ENCODE measurements at regions not wholly inside any gene's neighbourhood (a gene's known extent, or its start where the extent isn't known, plus 50 kb on each side); places are given as distances from the start of the nearest gene placed in this dataset.

DNA sequence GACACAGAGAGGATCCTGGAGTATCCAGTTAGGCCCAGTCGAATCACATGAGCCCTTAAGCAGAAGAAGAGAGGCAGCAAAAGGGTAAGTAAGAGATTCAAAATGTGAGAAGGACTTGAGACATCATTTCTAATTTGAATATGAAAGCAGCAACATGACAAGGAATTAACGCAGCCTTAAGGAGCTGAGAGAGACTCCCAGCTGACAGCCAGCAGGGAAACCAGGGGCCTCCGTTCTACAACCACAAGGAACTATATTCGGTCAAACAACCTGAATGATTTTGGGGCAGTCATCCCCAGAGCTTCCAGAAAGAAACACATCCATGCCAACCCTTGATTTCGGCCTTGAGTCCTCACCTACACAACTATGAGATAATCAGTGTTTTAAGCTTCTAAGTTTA, 189.7 kb upstream of the MTNR1B start:
- TF ChIP-seq, protein P1, sequence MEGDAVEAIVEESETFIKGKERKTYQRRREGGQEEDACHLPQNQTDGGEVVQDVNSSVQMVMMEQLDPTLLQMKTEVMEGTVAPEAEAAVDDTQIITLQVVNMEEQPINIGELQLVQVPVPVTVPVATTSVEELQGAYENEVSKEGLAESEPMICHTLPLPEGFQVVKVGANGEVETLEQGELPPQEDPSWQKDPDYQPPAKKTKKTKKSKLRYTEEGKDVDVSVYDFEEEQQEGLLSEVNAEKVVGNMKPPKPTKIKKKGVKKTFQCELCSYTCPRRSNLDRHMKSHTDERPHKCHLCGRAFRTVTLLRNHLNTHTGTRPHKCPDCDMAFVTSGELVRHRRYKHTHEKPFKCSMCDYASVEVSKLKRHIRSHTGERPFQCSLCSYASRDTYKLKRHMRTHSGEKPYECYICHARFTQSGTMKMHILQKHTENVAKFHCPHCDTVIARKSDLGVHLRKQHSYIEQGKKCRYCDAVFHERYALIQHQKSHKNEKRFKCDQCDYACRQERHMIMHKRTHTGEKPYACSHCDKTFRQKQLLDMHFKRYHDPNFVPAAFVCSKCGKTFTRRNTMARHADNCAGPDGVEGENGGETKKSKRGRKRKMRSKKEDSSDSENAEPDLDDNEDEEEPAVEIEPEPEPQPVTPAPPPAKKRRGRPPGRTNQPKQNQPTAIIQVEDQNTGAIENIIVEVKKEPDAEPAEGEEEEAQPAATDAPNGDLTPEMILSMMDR (IDR thresholded peaks at IDR 0.05; ENCODE audit: insufficient read depth, low read length, poor library complexity, severe bottlenecking) = no peak
- no peak for DNase-seq (ENCODE audit: extremely low read depth, insufficient read length)
- Histone ChIP-seq H3K4me3 (replicated peaks; ENCODE audit: low read depth, low read length) (no peak overlapping the region), H3K27me3 (replicated peaks; ENCODE audit: control insufficient read depth, insufficient read depth, low read length) (no peaks in the 10 kb centered on the region), H3K36me3 (ENCODE audit: control insufficient read depth, insufficient read depth, low read length) (no peaks in the 10 kb centered on the region)

DNA sequence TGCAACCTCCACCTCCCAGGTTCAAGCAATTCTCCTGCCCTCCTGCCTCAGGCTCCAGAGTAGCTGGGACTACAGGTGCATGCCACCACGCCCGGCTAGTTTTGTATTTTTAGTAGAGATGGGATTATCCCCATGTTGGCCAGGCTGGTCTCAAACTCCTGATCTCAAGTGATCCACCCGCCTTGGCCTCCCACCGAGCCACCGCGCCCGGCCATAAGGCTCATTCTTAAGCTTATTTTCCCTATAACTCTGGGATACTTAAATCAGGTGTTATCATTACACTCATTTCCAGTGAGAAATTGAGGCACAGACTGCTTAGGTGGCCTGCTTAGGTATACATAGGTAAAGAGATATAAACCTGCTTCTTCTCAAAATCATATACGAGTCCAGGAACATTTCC, 188.3 kb upstream of the MTNR1B start:
- DNase-seq (ENCODE audit: extremely low read depth, insufficient read length) = no peak
- Histone ChIP-seq H3K27me3 (replicated peaks; ENCODE audit: control insufficient read depth, insufficient read depth, low read length) (no peaks in the 10 kb centered on the region), H3K4me3 (replicated peaks; ENCODE audit: low read depth, low read length) (no peak overlapping the region), H3K36me3 (ENCODE audit: control insufficient read depth, insufficient read depth, low read length) (no peaks in the 10 kb centered on the region)
- TF ChIP-seq, protein P1 (IDR thresholded peaks at IDR 0.05; ENCODE audit: insufficient read depth, low read length, poor library complexity, severe bottlenecking) = no peak

DNA sequence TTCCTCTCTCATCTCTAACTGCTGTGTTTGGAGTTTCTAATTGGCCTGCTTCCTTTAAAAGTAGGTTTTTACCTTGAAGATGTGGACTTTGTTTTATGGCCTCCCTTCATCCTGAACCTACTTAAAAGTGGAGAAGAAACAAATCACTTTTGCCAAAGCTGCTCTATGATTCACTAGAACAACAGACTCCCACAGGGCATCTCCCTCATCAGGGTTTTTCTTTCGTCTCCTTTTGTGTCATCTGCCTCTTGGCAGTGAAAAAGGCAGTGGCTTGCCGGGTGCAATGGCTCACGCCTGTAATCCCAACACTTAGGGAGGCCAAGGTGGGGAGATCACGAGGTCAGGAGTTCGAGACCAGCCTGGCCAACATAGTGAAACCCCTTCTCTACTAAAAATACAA, 186.6 kb upstream of the MTNR1B start:
- H3K36me3 ChIP-seq (ENCODE audit: control insufficient read depth, insufficient read depth, low read length) = no peaks in the 10 kb centered on the region
- H3K4me3 ChIP-seq (replicated peaks; ENCODE audit: low read depth, low read length) = no peak overlapping the region
- TF ChIP-seq, protein P1 (IDR thresholded peaks at IDR 0.05; ENCODE audit: insufficient read depth, low read length, poor library complexity, severe bottlenecking) = no peak
- H3K27me3 ChIP-seq (replicated peaks; ENCODE audit: control insufficient read depth, insufficient read depth, low read length) = no peaks in the 10 kb centered on the region
- DNase-seq (ENCODE audit: extremely low read depth, insufficient read length) = no peak

DNA sequence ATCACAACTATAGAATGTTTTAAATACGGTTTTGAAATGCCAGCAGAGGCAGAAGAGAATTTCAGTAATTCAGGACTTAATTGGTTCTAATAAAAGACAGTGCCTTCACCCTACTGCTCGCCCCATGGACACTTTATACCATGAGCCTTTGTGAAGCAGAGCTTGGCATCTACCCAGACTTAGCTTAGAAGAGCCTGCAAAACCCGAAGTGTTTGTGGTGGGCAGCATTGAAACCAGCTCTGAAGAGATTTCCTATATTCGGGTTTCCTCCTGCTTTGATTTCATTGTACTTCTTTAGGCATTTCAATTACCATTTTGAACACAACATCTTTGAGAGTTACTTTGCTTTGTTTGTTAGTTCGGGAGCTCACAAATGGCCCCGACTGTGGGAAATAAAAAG, 185.1 kb upstream of the MTNR1B start:
- no peaks in the 10 kb centered on the region for H3K27me3 ChIP-seq (replicated peaks; ENCODE audit: control insufficient read depth, insufficient read depth, low read length)
- no peak overlapping the region for H3K4me3 ChIP-seq (replicated peaks; ENCODE audit: low read depth, low read length)
- TF ChIP-seq, protein P1 (IDR thresholded peaks at IDR 0.05; ENCODE audit: insufficient read depth, low read length, poor library complexity, severe bottlenecking) = no peak
- no peak for DNase-seq (ENCODE audit: extremely low read depth, insufficient read length)
- no peaks in the 10 kb centered on the region for H3K36me3 ChIP-seq (ENCODE audit: control insufficient read depth, insufficient read depth, low read length)

DNA sequence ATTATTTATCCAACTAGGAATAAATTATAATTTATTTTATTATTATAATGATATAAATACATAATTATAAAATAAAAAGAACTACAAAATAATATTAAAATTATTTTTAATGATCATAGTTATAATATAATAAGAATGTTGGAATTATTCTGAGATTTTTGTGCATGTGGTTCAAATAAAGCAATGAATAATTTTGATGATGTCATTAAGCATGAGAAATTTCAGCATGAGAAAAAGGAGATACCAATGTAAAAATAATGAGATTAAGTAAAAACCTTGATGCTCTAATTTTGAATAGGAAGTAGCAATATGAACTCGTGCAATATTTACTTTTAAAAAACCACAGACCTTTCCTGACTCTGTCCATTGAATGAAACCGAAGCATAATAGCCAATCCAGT, 181.8 kb upstream of the MTNR1B start:
- Histone ChIP-seq H3K27me3 (replicated peaks; ENCODE audit: control insufficient read depth, insufficient read depth, low read length) (no peaks in the 10 kb centered on the region), H3K4me3 (replicated peaks; ENCODE audit: low read depth, low read length) (no peak overlapping the region), H3K36me3 (ENCODE audit: control insufficient read depth, insufficient read depth, low read length) (no peaks in the 10 kb centered on the region)
- TF ChIP-seq, protein P1 (IDR thresholded peaks at IDR 0.05; ENCODE audit: insufficient read depth, low read length, poor library complexity, severe bottlenecking) = no peak
- no peak for DNase-seq (ENCODE audit: extremely low read depth, insufficient read length)

DNA sequence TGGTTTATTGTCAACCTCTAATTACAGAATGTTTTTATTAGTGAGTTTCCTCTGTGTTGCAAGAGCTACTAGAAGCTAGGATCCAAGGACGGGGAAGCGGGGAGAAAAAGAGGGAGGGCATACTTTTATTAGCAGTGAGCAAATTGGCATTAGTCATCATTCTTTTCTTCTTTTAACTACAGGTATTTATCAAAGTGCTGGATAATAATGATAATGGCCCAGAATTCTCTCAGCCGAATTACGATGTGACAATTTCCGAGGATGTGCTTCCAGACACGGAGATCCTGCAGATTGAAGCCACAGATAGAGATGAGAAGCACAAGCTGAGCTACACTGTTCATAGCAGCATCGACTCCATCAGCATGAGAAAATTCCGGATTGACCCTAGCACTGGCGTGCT, 179.7 kb upstream of the MTNR1B start:
- H3K36me3 ChIP-seq (ENCODE audit: control insufficient read depth, insufficient read depth, low read length) = no peaks in the 10 kb centered on the region
- no peak for DNase-seq (ENCODE audit: extremely low read depth, insufficient read length)
- H3K4me3 ChIP-seq (replicated peaks; ENCODE audit: low read depth, low read length) = no peak overlapping the region
- TF ChIP-seq, protein P1 (IDR thresholded peaks at IDR 0.05; ENCODE audit: insufficient read depth, low read length, poor library complexity, severe bottlenecking) = no peak
- no peaks in the 10 kb centered on the region for H3K27me3 ChIP-seq (replicated peaks; ENCODE audit: control insufficient read depth, insufficient read depth, low read length)
